Stimulated activated CD4-positive, alpha-beta T cell treated with anti-CD3 and anti-CD28 coated beads, Interleukin-4, amount 100 ng/mL, for 1 hour (primary cell): ENCODE measurements at regions not wholly inside any gene's neighbourhood (a gene's known extent, or its start where the extent isn't known, plus 50 kb on each side); places are given as distances from the start of the nearest gene placed in this dataset.

Experiments
- DNase-seq: peaks from one replicate; pipeline ENCODE4 v3.0.0-alpha.2; 2020

DNA sequence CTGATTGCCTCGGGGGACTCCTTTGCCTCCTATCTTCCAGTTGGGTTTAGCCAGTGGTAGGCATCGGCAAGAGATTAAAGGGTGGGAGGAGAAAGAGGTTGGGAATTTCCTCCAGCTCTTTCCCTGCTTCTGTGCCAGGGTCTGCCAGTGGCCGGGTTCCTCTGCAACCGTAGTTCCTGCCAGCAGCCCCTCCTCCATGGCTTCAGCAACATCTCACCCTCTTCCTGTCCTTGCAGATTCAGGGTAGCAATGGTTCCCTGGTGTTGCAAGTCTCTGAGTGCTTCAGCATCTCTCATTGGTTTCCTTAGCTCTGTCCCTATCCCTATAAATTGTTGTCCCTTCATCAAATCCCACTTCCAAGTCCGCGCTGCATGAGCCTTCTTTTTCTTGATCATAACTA lies 223.1 kb upstream of the JUN start:
- DNase-seq = no peak

DNA sequence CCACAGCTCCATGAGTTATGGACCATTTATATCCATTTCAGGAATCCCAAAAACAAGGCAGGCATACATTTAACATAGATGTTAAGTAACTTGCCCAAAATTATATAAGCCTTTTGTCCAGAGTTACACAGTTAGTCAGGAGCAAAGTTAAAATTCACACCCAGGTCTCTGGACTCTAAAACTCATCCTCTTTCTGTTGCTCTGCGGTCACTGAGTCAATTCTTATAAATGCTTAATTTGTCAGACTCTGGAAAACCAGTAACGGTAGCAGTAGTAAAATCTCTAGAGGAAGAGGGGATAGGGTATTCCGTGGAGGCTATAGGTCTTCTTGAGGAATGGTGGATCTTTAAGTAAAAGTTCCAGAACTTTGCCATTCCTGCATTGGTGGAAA lies 223.6 kb upstream of the JUN start:
- DNase-seq = no peak

GRCh38 chr1:59007820-59008598 lies 224.2 kb upstream of the JUN start:
- DNase-seq = no peak

DNA sequence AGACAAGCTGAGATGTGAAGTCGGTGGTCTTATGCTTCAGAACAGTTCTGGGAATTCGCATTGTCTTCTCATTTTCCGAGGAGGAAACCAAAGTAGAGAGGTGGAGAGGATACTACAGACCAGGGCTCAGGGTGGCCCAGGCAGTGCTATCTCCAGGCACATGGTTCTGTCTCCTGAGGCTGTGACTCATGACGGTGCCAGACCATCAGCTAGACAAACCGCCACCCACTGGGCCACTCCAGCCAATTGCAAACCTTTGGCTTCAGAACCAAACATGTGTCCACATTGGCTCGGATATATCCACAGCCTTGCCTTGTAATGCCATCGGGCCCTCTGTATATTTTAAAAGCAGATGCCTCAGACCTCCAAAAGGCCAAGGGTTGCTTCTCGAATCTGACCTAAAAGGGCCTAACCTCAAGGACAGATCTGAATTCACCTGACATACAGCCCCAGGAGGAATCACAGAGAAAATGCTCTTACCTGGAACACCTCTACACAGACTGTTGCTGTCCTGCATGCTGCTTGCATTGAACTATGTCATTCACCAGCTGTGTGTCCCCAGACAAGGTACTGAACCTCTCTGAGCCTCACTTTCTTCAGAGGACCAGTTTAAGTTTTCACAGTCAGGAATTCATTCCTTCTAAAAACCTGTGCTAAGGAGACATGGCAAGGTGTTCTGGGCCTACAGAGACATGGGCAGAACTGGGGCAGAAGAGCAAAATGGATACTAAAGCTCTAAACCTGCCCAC lies 224.9 kb upstream of the JUN start:
- no peak for DNase-seq

DNA sequence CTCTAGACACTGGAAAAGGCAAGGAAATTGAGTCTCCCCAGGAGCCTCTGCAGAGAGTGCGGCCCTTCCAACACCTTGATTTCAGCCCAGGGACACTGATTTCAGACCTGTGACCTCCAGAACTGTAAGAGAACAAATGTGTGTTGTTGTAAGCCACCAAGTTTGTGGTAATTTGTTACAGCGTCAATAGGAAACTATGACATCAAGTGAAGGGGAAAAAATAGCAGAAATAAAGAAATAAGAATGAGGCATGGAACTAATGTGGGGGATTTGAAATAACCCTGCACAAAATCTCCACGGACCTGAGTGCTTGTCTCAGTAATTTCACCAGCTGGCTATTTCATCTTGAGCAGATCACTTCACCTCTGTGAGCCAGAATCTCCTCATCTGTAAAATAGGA lies 227.8 kb upstream of the JUN start:
- no peak for DNase-seq

GRCh38 chr1:59012378-59012777 lies 228.5 kb upstream of the JUN start:
- no peak for DNase-seq

GRCh38 chr1:59013276-59013927 lies 229.6 kb upstream of the JUN start:
- DNase-seq = no peak

GRCh38 chr1:59013928-59014279 lies 230.1 kb upstream of the JUN start:
- no peak for DNase-seq

DNA sequence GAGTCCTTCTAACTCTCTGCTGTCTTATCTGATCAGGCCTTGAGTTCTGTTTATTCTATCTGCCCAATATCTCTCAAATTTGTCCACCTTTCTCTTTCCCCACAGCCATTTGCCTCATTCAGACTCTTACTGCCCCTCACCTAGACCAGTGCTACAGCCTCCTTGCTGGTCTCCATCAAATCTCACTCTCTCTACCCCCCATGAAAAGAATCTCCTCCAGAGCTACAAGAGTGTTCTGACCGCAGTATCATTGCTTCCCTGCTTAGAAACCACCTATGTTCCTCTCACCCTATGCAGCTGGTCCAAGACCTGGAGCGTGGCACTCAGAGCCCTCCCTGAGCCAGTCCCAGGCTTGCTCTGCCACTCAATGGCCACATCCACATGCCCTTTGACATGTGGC lies 231.0 kb upstream of the JUN start:
- no peak for DNase-seq

GRCh38 chr1:59015708-59016107 lies 231.9 kb upstream of the JUN start:
- no peak for DNase-seq

GRCh38 chr1:59016390-59016789 lies 232.5 kb upstream of the JUN start:
- DNase-seq = no peak

GRCh38 chr1:59017501-59018231 lies 233.8 kb upstream of the JUN start:
- no peak for DNase-seq

DNA sequence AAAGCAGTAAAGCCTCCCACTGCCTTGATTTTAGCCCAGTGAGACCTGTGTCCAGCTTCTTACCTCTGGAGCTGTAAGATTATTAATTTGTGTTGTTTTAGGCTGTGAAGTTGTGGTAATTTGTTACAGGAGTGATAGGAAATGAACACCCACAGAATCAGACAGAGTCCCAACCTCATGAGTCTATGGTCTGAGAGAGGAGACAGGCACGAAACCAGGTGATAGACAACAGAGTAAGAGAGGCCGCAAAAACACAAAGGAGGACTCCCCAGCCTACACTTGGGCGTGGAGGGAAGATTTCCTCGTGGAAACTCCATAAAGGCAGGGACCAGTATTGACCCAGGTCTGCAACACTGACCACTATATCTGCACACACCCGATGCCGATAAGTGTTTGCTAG lies 234.6 kb upstream of the JUN start:
- no peak for DNase-seq

GRCh38 chr1:59018860-59019259 lies 235.0 kb upstream of the JUN start:
- DNase-seq = no peak

DNA sequence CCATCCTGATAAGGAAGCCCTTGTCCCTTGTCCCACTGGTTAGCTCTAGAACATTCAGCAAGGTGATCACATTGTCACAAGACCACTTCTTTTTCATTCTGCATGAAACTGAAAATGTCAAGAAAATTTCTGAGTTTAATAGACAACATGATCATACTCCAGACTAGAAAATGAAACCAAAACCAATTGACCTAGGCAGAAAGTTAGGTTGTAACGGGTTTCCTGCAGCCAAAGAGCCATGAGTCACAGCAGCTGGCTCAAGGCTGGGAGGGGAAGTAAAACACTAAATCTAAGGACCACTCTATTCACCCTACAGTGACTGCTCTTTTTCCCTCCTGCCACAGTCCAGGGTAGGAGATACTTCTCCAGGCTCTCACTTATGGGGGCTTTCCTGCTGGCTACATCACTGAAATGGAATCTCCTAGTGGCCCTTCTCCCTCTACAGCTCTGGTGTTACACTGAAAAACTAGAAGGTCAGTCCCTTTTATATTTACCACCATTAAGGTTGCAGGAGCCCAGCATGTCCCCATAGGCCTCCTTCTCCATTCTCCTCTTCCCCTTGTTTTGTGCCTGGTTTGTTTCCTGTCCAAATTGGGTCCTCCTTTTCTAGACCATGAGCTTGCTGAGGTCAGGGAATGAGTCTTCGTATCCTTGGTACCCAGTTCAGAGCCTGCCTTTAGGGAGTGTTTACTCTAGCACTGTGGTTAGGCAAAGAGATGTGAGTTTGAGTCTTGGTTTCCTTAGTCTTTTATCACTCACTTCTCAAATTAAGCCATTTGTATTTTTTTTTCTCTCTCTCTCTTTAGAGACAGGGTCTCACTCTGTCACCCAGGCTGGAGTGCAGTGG lies 236.5 kb upstream of the JUN start:
- DNase-seq = peak; percentile 30

GRCh38 chr1:59022199-59022598 lies 238.4 kb upstream of the JUN start:
- no peak for DNase-seq

DNA sequence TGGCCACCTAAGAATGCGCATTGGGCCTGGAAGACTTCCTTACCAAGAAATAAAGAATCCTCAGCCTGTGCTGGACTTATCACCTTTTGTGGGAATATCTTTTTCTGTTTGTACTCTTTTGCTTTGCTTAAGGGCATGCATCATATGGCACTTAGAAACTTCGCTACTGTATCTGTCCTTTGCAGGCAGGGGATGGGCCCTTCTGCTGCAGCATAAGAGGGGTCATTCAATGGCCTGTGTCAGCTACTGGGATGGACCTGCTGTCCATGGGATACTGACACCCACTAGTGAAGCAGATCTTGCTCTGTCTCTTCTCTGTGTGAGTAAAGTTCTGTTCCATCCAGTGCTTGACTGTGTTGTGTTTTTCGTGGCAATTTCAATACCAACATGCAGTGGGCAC lies 239.0 kb upstream of the JUN start:
- no peak for DNase-seq

DNA sequence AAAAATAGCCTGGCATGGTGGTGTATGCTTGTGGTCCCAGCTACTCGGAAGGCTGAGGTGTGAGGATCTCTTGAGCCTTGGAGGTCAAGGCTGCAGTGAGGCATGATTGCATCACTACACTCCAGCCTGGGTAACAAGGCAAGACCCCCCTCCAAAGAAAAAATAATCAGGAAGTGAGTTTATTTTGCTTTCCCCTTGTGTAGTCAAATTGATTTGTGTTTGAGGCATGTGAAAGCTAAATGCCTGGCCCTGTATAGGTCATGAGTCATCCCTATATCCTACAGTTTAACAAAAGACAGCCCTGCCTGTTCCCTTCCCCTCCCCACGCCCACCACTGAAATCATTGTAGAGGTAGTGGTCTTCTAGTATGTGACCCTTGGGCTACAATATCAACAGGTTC lies 241.4 kb upstream of the JUN start:
- no peak for DNase-seq

DNA sequence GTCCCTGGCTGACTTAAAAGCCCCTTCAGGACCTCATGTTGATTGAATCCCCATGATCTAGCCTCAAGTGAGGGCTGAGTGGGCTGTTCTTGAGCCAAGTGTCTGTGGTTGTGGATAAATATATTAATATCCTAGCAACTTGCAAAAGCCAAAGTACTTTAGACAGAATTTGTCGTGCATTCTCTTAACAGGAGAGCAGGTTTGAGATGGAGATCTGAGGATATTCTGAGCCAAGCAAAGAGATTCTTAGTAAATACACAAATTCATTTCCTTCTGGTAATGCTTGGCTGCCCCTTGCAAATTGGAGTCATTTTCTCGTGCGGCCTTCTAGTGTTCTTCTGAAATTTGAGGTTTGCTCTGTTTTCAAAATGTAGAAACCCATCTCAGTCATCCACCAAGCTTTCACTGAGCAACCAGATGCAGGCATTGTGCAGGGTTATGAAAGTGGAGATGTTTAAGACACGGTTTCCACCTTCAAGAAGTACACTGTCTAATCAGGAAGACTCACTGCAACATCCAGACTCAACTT lies 242.1 kb upstream of the JUN start:
- no peak for DNase-seq

GRCh38 chr1:59026472-59026948 lies 242.7 kb upstream of the JUN start:
- no peak for DNase-seq

DNA sequence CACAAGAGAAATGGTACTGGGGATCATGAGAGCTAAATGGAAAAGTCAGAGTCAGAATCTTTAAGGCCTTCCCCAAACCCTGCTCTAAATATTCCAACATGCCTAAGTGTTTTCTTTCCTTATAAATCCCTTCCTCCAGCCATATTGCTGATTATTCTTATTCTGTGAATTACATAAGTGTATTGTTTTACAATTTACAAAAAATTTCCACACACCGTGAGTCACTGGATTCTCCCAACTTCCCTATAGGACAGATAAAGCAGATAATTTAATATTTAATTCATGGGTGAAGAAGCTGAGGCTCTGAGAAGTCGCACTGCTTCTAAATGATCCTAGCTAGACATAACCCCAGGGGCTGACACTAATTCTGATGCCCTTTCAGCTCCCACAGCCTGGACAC lies 243.3 kb upstream of the JUN start:
- no peak for DNase-seq

DNA sequence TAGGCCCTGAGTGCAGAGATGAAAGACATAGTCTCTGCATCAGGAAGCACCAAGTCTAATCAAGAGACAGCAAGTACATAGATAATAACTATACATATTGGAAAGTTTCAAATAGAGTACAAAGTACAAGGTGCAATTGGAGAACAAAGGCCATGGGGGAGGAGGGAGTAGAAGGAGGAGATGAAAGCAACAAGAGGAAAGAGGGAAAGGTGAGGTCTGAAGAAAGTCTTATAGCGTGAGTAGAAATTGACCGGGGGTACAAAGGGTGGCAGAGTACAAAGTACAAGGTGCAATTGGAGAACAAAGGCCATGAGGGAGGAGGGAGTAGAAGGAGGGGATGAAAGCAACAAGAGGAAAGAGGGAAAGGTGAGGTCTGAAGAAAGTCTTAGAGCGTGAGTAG lies 244.2 kb upstream of the JUN start:
- DNase-seq = no peak
